Inflammatory macrophage (primary cell): ENCODE measurements at regions not wholly inside any gene's neighbourhood (a gene's known extent, or its start where the extent isn't known, plus 50 kb on each side); places are given as distances from the start of the nearest gene placed in this dataset.

Experiments used
- DNase-seq, 2 donors: peaks; one replicate each; pipeline ENCODE4 v3.0.0-alpha.2; 2020 to 2022

DNA sequence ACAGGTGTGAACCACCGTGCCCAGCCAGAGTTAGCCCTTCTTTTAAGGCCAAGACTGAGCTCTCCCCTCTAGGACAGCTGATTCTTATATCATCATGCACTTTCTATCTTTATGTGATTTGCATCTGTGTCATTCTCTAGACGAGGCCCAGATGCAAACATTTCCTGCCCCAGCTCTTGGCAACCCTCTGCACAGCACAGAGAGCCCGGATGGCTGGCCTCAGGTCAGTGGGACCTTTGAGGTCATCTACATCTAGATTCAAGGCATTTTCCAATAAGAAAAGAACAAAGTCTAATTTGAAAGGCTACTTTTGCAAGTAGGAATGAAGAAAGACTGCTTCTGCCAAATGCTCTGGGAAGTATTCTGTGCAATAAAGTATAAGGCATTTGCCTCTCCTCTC is 109.0 kb upstream of the DAB2 start:
- no peak for DNase-seq

DNA sequence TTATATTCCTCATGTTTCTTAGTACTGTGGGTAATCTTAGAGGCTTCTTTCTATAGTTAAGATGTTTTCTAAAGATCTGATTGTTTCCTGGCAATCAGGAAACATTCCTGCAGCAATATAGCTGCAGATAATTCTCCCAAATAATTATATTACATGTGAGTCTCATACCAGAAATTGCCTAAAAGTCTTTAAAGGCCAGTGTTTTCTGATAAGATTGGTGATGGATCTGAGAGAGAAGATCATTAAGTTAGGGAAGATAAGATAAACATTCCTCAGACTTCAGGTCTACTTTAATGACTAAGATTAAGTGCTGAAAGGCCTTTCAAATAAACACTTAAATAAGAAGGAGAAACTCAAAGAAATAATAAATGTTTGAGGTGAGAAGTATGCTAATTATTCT is 107.7 kb upstream of the DAB2 start:
- DNase-seq, result no peak

DNA sequence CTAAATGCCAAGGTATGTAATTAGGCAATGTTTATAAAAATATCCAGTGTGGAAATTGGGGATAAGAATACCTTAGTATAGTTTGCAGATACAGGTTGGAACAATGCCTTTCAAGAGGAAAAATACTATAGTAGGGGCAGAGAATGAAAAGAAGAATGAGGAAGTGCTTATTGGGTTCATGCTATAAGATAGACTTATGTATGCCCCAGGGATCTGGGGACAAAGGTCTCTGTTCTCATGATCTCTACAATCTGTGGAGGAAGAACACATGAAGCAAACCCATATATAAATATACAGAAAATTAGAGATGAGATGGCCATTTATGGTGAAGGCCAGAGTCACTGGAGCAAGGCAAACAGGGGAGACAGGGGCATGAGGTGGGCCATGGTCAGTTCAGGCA is 106.5 kb upstream of the DAB2 start:
- no peak for DNase-seq

DNA sequence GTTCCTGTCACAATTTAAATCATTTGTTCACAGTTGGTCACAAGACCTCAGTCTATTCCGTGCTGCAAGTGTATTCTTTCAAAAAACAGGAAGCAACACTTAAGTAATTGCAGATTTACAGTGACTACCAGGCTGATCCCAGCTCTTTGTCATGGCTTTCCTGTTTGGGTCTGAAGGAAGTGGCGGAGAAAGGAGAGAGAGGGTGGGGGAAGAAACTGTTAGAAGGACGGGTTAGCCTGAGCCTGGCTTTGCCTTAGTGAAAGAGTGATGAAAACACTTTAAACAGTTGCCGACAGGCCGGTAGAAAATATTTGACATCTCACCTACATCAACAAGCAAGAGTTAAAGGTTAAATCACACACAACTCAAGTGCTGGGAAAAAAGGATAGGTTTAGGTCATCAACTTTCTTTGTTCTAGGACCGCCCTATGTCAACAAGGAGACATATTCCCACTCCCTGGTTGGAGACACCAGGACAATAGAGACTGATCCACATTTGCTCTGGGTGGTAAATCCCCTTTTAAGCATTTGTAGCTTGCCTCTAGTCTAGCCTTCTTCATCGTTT is 102.2 kb upstream of the DAB2 start:
- DNase-seq, result peak; percentile 94 to 95

DNA sequence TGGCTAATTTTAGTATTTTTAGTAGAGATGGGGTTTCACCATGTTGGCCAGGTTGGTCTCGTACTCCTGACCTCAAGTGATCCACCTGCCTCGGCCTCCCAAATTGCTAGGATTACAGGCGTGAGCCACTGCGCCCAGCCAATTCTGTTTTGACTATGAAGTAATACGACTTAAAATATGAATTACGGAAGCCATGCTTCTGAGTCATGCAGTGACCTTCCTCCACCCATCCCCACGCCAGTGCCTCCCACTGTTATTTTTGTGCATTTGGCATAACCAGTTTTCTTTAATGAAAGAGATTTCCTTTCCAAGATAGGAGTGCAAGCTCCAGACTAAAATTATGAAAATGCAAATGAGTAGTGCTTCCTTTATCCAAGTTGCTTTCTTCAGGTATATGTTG is 101.0 kb upstream of the DAB2 start:
- DNase-seq, result peak; percentile 92

DNA sequence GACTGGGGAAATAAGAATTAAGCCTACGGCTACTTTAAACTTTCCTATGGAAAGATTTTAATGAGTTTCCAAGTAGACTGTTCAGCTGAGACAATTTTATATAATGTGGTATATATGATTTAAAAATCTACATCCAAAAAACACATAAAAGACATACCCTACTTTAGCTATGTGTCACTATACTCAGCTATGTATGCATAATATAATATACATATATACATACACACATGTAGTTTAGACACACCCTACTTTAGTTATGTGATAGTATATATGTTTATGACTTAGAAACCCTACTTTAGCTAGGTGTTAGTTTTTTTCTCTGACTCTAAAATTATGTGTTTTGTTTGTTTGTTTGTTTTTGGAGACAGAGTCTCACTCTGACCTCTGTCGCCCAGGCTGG is 100.5 kb upstream of the DAB2 start:
- DNase-seq, result no peak

DNA sequence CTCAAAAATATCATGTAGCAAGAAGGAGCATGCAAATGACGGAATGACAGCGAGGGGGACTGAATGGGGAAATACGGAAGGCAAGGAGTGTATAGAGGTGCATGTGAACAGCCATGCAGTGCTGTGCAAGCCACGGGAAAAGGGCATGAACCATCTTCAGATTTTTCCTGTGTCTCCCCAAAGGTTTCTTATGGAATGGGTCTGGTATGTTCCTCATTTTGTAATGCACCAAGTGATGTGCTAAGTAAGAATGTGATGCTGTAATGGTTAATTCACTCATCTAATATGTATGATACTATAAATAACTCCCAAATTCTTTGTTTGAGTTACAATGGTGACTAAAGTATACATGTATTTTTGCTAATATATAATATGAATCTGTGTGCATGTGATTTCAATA is 99.0 kb upstream of the DAB2 start:
- DNase-seq, result no peak

DNA sequence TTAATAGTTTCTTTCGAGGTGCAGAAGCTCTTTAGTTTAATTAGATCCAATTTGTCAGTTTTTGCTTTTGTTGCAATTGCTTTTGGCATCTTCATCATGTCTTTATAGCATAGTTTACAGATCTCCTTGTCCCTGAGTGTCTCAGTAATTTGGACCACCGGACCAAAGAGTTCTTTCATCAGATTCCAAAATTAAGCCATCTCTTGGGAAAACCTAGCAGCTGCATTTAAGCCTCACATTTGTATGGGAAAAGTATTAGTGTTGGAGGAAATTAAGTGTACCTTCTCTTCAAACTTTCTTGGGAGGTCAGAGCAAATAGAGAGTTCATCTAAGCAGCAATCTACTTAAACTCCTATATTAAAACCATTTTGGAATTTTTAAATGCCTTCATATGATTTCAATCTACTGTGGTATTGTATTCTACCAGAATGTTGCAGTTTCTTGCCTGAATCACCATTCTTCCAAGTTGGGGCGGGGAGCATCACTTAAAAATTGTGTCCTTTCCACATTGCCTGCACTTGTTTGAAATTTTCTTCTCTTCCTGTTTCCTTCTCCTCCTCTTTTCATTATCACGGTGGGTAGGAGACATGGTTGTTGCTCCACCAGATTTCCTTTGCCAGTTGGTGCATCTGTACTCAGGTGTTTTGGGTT is 97.3 kb upstream of the DAB2 start:
- DNase-seq, result no peak

DNA sequence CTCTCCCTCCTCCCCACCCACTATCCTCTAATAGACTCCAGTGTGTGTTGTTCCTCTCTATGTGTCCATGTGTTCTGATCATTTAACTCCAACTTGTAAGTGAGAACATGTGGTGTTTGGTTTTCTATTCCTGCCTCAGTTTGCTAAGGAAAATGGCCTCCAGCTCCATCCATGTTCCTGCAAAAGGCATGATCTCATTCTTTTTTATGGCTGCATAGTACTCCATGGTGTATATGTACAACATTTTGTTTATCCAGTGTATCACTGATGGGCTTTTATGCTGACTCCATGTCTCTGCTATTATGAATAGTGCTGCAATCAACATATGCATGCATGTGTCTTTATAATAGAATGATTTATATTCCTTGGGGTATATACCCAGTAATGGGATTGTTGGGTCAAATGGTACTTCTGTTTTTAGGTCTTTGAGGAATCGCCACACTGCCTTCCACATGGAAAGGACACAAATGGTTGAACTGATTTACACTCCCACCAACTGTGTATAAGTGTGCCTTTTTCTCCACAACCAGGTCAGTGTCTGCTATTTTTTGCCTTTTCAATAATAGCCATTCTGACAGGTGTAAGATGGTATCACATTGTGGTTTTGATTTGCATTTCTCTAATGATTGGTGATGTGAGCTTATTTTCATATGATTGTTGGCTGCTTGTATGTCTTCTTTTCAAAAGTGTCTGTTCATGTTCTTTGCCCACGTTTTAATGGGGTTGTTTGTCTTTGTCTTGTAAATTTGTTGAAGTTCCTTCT is 96.5 kb upstream of the DAB2 start:
- no peak for DNase-seq

DNA sequence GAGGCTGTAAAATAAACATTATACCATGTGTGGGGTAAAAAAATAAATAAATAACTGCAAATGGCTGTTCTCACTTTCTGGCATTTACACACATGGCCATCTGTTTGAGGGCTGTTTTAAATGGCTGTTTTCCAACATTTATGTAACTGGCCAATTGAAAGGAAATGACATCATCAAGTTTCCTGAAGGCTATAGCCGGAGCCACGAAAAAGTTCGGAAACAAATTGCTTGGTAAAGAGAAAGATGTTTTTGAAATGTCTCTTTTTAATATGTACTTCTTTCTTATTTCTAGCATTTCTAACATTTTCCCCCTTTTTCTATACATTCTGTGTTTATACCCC is 95.4 kb upstream of the DAB2 start:
- peak in 1 of 2 donors; percentile 28 for DNase-seq

DNA sequence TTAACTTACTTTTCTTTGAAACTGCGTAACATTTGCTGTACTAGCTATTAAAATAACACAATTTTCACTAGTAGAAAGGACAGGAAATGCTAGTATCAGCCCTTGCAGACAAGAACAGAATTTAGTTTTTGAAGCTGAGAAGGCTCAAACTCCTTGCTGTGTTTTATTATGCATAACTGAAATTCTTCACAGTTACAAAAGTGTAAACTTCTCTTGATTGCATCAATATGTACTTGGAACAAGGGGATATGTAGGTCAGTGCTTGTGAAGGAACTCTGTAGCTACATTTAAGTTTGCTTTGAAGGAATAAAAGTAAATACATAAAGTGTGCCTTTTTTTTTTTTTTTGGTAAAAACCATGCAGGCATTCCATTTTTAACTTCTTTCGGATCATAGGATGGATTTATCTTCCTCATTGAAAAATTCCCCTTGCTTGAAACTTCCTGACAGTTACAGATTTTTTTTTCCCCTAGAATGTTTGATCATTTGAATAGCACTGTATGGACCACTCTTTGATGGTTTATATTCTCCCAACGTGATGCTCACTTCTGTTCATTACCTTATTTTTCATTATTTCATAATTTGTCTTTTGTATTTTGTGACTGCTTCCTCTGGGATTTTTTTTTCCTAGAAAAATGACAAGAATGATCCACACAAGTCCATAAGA is 94.9 kb upstream of the DAB2 start:
- DNase-seq, result no peak

DNA sequence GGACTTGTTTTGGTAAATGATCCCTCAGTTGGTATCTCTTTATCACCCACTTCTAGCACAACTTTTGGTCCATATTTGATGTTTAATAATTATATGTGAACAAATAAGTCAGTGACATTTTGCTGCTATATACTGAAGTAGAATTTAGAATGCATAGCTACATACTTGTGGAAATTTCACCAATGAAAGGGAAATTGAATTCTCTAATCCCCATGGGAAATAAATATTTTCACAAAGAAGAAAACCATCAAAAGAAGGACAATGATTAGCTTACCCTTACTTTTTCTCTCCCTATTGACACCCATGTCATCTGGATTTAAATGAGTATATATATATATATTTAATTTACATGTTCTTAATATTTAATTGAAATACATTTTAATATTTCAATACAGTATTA is 94.3 kb upstream of the DAB2 start:
- DNase-seq, result no peak

DNA sequence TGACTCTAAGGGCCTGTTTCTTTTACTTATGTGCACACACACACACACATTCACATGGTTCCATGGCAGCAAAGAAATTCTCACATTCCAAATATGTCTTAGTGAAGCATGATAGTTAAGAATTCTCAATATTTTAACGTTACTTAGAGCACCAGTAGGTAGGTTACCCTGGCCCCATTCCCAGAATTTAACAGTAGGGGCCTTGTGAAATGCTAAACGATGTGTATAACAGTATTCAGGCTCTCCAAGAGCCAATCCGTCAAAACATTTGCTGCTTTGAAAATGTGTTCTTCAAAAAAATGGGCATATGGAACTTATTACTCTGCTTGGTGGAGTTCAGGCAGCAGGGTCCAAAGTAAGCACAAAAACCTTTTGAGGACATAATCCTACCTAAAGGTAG is 93.7 kb upstream of the DAB2 start:
- no peak for DNase-seq

DNA sequence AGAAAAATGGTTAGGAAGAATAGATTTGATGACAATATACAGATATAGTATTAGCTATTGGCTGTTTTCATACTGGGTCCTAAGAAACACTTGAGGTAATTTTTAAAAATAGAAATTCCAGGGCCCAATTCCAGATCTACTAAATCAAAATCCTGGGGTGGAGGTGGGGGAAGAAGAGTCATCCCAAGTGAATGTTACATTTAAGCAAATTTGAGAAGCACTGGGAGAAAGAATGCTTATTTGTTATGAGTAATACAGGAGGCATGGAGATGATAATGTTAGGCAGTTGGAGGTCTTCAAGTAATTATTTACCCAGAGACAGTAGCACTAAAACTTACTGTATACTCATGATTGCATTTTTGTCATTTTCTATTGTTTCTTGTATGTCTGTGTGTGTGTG is 93.0 kb upstream of the DAB2 start:
- no peak for DNase-seq

DNA sequence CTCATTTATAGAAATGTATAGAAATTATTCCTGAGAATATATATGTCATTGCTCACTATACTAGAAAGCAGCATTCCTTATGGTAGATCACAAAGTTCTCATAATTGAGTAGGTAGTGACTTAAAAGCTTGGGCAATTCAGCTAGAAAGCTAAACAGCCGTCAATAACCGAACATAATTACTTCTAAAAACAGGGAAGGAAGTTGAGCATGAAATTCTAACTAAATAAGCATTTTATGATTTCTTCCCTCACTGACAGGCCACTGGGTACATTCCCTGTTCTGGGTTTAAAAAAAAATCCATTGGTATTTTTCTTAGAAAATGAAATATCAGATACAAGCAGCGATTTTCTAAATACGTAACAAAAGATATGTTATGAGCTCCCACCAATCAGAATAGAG is 91.1 kb upstream of the DAB2 start:
- DNase-seq, result peak; percentile 33 to 59

DNA sequence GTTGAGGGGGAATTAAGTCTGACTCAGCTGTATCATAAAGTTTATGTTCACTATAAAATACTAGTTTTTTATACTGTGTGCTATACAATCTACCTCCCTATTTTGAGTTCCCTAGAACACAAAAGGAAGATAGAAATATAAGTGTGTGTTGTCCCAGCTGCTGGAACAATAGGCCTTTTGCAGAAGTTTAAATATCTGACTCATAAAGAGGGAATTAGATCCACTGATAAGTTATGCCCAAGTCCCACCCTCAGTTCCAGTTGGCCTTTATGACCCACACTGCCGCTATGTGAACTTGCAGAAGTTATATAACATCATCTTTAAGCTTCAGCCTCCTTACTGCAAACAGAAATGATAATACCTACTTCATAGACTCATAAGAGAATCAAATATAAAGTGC is 88.5 kb upstream of the DAB2 start:
- DNase-seq, result peak; percentile 59 to 60

DNA sequence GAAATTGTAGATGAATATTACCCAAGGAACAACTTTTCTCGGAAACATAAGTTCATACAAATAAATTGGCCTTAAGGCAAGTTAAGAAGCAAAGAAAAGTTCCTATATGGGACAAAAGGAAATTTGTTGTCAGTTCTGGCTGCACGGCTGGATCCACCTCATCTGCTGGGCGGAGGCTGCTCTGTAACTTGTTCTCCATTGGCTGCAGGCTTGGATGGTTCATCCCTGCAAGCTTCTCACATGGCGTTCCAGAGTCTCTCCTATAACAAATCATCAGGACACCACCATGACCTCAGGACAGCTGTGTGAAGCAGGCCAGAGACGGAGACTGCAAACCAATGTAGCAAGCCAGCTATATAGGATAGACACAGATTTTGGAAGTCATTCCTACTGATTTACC is 81.4 kb upstream of the DAB2 start:
- no peak for DNase-seq

DNA sequence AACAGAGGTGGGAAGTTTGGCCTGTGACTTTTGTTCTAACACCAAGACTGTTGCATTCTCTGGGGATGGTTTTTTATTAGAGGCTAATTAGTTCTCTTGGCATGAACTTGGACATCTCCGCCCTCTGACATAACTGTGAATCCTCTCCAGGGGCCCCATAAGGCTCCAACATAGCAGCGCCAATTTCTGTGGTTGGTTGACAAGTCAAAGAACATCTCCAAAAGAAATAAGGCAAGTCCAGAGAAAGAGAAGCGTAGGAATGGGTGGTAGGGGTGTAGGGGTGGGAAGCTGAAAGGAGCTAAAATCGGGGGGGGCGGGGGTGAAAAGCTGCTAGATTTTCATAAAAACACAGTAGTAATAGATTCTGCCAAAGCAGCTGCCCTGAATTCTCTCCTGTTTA is 81.0 kb upstream of the DAB2 start:
- DNase-seq, result no peak

DNA sequence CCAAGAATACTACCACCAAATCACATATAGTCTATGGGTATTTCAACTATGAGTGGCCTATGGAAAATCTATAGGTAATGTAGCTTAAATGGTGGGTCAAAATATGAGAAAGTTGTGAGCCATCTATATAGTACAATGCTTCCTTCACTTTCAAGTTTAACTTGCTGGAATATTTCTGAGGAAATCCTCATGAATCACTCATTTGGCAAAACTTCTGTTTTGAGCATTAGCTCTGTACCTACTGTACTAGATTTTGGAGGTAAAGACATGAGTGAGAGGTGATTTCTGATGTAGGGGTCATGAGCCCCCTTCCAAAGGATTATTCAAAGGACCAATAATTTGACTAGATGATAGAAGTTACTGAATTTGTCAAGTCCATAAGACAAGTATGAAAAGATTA is 80.6 kb upstream of the DAB2 start:
- DNase-seq, result no peak

DNA sequence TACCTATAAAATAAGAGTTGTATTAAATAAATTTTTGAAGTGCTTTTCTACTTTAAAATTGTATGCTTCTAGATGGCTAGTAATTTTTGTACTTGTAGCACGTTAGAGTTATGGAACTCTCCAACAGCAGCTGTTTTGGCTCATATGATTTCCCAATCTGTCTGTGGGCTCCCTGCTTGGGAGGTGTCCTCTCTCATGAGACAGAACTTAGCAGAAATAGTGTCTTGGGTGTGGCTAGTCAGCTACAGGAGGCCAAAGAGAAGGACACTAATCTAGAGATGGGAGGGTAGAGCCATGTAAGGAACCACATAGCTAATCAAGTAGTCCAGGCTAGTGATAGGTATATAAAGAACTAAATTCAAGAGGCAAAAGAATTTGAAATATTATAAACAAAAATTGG is 78.4 kb upstream of the DAB2 start:
- DNase-seq, result peak; percentile 85 to 88

DNA sequence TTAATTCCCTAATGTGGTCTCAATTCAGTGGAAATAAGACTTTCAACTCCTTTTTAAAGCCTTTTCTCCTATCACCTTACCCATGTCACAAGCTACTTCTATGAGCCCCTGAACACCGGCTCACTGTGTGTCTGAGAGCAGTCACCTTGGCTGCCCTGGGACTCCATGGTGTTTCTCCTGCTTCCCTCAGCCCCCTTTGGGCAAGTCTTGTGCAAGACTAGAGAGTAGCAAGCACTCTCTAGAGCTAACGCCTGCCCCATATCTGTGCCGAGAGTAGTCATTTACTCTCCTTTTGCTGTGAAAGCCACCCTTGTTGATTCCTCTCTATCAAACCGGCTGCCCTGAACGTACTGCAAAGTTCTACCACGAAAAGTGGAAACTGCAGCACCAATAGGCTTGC is 77.9 kb upstream of the DAB2 start:
- DNase-seq, result no peak

DNA sequence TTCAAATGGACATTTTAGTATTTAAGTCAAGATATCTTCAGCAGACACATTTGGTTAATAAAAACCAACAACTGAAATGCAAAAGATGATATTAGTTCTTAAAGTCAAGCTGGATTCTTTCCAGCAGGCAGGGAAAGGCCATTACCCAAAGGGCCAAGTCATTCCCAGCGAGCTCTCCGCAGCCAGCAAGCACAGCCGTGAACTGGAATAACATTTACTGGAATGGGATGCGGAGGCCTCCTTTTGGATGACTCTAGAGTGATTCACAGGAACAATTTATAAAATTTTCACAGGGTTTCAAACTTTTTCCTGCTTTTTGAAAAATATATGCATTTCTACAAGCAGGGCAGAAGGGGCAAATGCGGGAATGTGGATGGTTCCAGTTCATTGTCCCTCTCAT is 76.6 kb upstream of the DAB2 start:
- DNase-seq, result no peak

DNA sequence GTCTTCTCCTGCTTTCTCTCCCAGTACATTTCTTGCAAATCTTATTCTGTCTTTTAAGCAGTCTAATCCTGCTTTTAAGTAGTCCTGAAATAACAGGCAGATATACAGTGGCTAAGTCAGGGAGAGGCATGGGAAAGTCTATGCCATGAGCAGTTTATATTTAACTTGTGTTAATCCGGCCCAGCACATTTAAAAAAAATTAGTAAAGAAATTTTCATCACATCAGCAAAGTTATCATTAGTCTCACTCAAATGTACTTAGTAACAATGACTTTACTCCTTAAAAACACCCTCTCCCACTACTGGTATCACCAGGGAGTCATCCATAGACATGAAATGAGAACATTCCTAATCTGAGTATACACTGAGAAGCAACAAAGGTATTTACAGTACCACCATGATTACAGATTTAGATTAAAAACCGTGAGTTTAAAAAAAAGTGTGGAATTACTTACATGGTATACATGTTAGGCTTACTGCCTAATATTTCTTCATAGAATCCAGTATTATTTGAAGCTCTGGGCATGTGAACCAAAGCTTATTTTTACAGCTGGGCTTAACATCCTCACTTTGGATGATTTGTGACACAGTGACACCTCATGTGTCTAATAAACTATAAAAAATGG is 75.9 kb upstream of the DAB2 start:
- DNase-seq, result no peak
